ENCODE measurements at regions not wholly inside any gene's neighbourhood (a gene's known extent, or its start where the extent isn't known, plus 50 kb on each side); places are given as distances from the start of the nearest gene placed in this dataset.

DNA sequence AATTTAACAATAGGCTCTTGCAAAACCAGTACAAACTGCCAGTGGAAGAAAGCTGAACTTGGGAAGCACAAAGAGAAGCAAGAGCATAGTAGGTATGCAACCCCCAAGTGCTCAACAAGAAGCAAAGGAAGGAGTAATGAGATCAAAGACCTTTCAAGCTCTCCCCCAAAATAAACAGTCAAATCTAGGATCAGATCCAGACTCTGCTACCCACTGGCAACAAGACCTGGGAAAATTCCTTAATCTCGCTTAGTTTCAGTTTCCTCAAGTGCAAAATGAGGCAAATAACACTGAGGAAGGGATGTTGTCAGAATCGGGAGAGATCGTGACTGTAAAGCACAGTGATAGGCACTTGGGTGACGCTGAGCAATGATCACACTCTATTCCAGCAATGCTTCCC is 329.2 kb downstream of the TNS1 start:
- no peak for TF ChIP-seq POLR2A (IDR thresholded peaks at IDR 0.05; ENCODE audit: low read length)
- TF ChIP-seq GATA1 (IDR thresholded peaks at IDR 0.05; ENCODE audit: low read depth, low read length): no peak
